GM19372 (cell line): ENCODE measurements at regions not wholly inside any gene's neighbourhood (a gene's known extent, or its start where the extent isn't known, plus 50 kb on each side); places are given as distances from the start of the nearest gene placed in this dataset.

Experiments
- ATAC-seq: cut with Tn5 transposase; IDR thresholded peaks from one replicate; pipeline ENCODE4 v1.9.1; 2021; ENCODE audit warnings: mild to moderate bottlenecking, low read depth, moderate library complexity; ENCODE audit not compliant: unreplicated experiment

DNA sequence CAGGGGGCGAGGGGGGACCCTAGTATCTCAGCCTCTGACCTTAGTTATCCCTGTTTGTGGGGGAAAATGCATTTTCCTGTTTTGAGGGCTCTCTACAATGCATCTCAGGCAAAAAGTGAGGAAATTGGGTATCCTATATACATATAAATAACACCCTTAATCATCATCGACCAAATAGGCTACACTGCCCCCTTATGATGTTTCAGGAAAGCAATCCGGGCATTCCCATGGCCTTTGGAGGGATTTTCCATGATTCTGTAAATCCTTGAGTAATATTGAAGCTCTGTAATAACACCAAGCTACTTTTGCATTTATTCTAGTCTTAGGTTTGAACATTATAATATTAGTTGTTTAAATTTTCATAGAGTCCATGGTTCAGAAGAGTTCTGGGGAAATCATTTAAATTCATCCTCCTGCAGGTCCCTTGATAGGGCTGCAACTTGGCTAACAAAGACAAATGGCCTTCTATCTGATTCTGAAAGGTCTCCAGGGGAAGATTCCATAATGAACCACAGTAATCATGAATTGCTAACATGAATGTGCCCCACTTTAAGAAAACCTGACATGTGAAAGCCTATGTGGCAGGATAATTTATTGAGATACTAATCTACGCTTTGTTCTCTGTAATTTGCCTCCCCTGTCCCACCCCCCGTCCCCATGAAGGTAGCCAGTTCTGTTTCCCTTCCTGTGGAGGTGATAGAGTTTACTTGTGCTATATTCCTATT, 91.5 kb upstream of the SCOC start:
- ATAC-seq = no peak

DNA sequence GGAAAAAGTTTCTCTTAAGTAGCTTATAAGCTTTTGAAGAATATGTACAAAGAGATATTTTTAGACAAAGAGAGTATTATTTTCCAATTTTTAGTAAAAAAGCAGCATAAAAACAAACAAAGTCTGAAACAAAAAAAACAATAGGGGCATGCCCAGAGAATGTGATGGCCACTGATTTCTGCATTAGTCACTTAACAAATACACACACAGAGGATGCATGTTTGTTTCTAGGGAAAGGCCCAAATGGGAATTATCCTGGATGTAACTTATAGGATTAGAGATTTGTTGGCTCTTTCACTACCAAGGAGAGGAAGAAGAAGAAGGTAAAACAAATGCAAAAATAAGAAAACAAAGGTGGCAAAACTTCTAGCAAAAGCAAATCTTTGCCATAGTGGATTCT, 95.9 kb upstream of the SCOC start:
- ATAC-seq = no peak

DNA sequence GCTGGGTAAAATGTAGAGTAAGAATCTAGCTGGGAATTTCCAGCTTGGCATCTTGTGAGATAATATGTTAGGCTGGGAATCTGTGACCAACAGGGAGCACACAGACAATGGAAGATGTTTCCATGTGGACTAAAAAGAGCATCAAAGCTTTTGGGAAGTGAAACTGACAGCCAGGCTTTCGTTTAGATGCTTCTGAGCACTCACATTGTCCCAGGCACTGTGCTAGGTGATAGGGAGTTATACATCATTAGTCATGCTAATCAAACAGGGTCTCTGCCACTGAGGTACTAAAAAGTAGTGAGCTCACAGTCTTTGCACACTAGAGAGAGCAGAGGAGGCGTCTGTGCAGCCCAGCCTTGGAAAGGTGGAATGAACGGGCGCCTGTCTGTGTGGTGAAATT, 101.9 kb upstream of the SCOC start:
- ATAC-seq = no peak

DNA sequence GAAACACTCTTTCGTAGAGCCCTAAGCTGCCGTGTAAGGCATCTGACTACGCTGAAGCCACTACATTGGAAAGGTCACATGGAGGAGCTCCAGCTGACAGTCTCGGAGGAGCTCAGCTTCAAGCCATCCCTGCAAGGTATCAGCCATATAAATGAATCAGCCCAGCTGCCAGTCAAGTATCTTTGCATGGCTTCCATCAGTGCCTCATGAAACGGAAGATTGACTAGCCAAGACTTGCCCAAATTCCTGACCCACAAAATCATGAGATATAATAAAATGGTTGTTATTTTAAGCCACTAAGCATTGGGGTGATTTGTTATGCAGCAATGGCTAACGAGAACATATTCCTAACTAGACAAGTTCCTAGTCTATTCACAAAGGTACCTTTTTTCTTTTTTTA, 104.1 kb upstream of the SCOC start:
- no peak for ATAC-seq

DNA sequence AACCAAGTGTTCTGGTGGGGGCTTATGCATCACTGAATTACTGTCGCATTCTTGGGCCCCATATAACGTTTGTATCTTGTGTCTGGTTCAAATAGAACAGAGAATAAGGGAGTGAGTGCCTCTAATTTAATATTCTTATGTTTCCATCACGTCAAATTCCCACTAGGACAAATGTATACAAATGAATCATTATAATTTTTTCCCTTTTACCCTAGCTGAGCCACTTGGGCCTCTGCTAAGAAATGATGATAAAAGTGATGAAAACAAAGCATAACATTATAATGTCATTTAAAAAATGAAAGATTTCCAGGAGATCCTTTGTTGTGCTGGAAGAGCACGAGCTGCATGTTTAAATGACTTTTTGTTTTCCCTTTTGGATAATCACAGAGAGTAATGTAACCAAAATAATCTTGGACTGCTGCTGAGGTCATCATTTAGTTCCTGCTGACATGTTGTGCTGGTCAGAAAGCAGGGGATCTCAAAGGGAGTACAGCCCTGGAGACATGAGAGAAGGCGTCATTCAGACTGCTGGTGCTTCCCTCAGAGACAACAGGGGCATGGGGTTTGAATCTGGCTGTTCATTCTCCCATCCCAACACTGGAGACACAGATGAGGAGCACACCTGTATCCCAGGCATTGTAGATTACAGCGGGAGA, 105.1 kb upstream of the SCOC start:
- no peak for ATAC-seq

DNA sequence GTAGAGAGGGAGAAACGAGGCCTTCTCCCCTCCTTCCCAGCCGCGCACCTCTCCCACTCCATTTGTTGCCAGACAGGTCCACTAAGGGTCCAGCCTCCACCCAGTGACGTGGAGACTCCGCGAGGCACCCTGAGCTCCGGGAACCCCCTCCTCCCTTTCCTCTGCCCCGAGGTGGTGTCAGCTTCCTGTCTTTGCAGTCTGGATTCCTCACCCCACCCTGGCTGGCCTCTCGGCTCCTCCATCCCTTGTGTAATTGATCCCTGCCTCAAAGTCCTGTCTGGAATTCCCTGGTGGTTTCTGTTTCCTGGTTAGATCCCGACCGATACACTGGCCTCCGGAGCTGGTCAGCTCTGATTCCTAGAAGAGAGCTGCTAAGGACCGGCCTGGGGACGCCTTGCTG, 105.9 kb upstream of the SCOC start:
- ATAC-seq = no peak

DNA sequence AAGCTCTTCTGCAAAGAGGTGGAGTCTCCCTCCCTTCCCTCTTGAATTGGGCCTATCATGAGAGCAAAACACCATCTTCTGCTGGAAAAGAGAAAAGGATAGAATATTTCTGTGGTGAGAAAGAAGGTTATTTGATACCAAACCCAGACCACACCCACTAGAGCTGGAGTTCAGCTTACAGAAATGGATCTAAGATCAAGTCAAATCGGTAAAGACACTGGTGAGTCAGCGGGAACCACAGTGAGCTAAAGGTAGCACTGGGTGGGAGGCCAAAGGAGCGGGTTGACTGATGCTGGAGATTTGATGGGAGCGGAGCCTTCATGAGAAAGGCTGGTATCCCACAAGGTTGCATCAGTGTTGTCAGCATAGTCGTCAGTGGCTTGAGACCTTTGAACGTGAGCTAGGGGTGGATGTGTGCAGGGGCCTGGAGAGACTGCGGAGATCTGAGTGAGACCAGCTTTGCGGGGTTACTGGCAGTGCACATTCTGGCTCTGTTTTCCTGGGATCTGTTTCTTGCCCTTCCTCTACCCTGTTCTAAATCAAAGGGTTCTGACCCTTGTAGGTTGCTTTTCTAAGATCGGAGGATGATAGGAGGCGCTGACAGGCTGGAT, 106.4 kb upstream of the SCOC start:
- no peak for ATAC-seq

DNA sequence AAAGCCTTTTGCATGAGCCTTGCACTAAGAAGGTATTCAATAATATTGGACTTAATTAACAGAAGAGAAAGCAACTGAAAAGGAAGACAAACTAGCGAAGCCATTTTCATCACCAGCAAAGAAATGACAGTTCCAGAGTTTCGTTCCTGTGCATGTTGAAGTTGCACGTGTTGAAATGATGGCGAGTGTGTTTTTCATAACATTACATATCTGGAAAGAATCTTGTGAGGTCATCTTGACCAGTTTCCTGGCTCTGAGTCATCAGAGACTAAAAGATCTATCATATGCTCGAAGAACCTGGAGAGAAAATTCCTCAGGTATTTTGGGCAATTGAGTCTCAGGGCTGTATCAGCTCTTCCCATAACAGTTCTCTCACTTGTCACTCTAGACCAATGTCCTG, 106.2 kb upstream of the MAML3 start:
- no peak for ATAC-seq

DNA sequence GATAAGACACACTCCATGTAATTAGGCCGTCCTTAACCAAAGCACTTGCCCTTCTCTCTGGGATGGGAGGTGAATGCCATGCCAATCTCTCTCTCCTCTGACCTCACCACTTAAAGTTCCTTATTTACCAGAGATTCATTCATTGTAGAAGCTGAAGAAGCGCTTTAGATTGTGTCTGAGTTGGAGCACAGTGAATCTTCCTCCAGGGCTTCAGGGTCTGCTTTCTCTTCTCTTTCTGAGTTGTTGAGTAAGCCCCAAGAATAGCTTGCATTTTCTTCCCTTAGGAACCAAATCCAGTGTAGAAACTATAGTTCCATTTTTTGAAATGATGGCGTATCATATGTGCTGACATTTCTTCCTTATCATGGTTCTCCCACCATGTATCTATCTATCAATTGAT, 104.5 kb upstream of the MAML3 start:
- ATAC-seq = no peak

DNA sequence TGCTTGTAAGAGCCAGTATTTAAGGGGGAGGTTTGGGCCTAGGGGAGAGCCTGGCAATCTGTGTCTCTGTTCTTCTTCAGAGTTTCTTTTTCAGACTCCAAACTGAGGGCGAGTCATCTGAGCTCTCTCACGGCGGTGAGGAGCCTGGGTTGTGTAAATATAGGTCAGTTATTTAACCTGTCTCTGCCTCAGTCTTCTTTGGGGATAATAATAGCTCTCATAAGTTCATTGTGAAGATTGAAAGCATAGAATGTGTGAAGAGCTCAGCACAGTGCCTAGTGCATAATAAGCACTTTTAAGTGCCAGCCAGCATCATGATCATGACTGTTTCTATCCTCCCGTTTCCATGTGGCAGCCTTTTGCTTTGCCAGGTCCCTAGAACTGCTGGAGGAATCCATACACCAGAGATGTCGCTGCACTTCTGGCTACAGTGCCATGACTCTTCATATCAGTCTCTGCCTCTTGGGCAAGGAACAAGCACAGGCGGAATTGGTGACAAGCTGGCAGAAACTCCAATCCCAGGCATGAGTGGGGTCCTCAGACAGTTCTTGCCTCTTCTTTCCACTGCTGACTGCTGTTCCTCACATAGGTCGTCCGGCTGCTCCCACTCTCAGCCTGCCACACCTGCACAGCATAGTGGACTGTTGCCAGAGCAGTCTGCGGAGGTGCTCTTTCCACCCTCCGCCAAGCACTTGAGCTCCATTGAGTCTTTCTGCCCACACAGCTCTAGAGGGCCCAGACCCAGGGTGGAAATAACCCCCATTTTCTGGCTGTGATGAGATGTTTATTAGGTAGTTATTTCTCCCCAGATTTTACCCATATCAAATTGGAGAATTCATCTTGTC, 103.7 kb upstream of the MAML3 start:
- ATAC-seq = no peak

DNA sequence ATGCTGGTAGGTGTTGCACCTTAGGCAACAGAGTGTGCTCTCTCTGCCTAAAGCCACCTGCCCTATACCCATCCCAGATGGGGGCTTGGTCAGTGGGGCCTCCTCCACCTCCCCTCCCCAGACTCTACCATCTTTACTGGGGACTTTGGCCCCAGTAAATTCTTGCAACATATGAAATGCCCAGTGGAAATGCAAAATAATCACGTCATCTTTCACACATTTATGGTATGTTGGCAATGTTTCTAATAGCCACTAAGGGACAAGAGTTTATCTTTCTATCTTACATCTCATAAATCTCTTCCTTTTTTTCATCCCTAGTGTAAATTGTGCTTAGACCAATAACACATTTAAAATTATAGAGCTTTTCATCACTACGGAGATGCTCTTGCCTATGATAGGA, 103.0 kb upstream of the MAML3 start:
- ATAC-seq = no peak

DNA sequence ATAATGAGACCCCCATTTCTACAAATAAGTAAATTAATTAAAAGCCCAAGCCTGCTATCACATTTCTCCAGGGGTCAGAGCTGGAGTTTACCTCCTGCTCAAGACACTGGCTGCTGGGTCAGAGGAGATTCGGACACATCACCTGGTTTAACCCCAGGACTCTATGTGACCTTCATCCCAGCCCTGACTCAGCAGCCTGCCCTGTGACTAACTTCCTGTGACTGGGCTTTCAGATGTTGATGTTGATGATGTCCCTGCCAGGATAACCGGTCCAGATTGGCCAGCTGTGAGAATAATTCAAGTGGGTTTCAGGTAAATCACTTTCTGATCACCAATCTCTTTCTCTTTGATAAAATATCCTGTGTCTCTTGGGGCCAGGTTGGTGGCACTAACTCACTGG, 102.4 kb upstream of the MAML3 start:
- ATAC-seq = no peak

DNA sequence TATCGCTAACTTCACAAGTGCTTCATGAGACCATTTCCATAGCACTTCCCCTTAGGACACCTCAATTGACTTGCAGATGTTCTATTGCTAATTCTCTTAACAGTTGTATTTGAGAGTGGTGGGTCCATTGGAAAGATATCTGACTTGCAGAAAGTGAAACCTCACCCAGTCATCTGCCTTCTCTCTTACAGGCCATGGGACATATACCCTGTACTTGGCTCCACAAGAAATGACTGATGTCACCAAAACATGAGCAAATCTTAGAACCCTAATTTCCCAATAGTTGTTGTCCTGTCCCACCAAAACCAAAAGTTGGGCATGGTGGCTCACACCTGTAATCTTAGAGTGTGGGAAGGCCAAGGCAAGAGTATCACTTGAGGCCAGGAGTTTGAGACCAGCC, 101.9 kb upstream of the MAML3 start:
- no peak for ATAC-seq

DNA sequence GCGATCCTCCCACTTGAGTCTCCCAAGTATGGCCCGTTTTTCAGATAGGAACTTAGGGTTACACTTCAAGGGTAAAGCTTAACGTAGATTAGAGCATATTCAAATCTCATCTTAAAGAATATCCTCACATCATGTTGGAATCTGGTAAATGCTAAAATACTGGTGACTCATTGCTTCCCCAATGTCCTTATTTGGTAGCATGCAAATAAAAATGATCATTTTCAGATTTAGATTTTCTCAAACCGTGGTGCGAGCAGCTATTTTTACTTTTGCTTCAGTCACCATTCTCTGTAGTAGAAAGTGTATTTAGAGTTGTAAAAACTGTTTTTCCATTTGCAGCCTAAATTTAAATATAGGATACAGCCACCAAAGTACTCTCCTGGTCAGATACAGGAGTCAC, 101.5 kb upstream of the MAML3 start:
- ATAC-seq = no peak

DNA sequence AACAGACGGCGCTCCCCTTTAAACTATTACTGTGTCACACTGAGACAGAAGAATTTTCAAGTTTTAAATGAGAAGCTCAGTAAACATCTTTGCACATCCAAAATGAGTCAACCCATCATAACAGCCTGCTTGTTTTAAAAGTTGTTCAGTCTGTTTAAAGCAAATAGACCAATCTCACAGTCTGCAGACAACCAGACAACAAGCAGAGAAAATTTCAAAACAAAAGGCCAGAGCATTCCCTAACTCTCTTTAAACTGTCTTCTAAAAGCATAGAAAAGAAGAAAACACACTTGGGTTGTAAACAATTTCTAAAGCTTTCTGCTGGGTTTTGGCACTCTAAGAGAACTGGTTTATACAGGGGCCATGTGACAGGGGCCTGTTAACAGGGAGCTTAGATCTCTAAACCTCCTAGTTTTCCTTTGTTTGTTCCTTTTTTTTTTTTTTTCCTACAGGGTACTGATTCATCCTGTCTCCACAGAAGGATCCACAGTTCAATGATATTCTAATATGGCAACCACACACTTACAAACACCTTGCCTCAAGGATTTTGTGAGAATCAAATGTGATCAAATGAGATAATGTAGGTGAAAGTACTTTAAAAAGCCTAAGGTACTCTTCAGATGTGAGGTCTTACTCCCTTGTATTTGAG, 100.8 kb upstream of the MAML3 start:
- no peak for ATAC-seq

DNA sequence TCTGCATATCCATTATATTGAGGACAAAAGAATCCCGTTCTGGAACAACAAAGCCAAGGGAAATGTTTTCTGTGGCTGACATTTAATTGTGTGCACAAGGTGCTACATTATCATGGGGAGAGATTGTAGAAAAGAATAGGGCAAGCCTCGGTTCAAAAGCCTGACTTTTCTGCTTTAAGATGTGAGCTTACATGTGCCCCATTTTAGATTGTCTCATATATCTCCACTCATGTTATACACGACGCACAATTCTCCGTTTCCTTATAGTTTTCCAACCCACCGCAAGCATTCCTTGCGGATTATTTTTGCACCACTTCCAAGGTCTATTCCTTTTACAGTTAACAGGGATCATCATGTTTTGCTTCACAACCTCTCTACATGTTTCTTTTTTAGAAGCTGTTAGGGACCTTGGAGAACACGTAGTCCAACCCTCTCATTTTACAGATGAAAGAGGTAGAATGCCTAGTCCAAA, 99.6 kb upstream of the MAML3 start:
- no peak for ATAC-seq

DNA sequence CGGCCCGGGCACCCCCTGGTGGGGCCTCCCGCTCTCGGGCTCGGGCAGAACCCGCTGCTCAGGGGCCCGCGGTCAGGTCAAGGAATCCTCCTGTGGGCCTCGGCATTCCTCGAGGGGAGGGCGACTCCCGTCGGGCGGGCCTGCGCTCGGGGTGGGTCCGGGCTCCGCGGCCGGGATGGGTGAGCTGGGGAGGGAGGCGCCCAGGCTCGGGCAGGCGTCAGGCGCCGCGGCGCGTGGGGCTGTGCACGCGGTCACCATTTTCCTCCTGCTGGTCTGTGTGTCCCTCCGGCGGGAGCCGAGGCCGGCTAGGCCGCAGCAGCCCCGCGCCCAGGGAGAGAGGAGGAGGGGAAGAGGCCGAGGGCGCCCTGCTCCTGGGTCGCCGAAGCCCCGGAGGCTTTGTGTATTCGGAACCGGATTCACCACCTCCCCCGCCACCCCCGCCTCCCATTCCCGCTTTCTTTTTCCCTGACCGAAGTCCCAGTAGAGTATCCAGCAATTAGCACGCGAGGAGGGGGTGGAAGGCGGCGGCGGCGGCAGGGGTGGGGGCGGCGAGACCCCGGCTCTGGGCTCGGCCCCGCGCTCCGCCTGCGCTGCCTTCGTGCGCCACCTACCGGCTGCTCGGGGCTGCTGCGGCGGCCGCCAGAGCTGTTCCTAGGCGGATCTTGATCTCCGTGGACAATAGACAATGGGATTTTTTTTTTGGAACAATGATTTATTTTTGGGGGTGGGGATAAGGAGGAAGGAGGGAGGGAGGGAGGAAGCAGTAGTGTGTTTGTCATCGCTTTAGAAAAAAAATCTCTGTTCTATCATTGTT, 99.0 kb upstream of the MAML3 start:
- peak; percentile 71 for ATAC-seq

DNA sequence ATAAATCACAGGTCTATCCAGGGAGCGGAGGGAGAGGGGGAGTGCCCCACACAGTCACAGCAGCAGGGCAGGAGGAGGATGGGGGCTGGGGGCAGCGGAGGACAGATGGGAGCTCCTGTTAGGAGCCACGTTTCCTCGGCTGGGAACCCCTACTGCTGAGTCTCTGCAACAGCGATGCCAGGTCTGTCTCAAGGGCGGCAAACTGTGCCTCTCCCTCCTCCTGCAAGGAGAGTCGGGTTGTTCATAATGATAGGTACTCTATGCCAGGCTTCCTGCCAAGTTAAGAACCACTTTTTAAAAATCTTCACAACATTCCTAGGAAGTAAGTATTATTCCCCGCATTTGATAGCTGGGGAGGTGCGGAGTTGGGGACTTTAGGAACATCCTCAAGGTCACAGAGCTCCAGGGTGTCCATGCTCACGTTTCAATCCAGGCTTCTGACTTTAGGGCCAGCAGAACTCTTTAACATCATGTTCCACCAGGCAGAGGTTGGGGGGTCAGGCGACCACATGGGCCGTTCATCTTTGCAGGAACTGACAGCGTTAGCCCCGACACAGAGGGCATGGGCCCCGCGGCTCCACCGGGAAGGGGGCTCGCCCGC, 98.3 kb upstream of the MAML3 start:
- no peak for ATAC-seq

DNA sequence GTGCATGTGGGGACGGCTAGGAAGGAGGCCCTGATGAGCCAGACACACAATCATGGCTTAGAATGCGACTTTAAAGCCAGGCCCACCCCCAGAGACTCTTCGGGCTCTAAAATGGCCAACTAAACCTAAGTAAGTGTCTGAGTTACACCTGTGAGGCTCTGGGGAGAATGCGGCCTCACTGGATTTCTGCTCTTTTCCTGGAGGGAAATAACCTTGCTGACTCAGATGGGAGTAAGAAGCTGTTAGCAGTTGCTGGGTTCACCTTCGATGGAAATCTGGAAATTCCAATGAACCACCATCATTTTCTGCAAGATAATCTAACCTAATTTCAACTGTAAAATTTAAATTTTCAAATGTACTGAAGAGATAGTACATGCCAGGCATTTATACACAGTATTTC, 97.6 kb upstream of the MAML3 start:
- ATAC-seq = no peak
